ENCODE measurements at regions not wholly inside any gene's neighbourhood (a gene's known extent, or its start where the extent isn't known, plus 50 kb on each side); places are given as distances from the start of the nearest gene placed in this dataset.
A peak's percentile ranks its signal among the peaks of the same experiment; 100 is the strongest.

- H3K4me3 Mint-ChIP-seq = no peak overlapping the region
- peaks cover 5% of the 10 kb centered on the region for H3K27me3 Mint-ChIP-seq (ENCODE audit: insufficient read depth)
- H3K9me3 ChIP-seq (ENCODE audit: control insufficient read depth, low read length) = no peaks in the 10 kb centered on the region
- H3K27me3 ChIP-seq (ENCODE audit: control insufficient read depth, insufficient read depth, low read length, poor library complexity, severe bottlenecking) = no peaks in the 10 kb centered on the region
- no peaks in the 10 kb centered on the region for H3K9me3 Mint-ChIP-seq
- H3K4me3 ChIP-seq (ENCODE audit: low read length) = no peak overlapping the region
- no peak overlapping the region for H3K9ac ChIP-seq (ENCODE audit: extremely low read depth, low read length, poor library complexity, severe bottlenecking)
- no peak for DNase-seq
- no peak overlapping the region for H3K27ac Mint-ChIP-seq
- H3K4me1 ChIP-seq (ENCODE audit: control insufficient read depth, insufficient read depth, low read length) = no peaks in the 10 kb centered on the region
- H3K36me3 Mint-ChIP-seq (ENCODE audit: low read depth) = no peaks in the 10 kb centered on the region
- no peaks in the 10 kb centered on the region for H3K36me3 ChIP-seq (ENCODE audit: control insufficient read depth, insufficient read depth, low read length)
- TF ChIP-seq CTCF (conservative IDR thresholded peaks at IDR 0.05) = no peak
- H3K27ac ChIP-seq (ENCODE audit: low read depth, low read length) = no peak overlapping the region
- 91 to 100% methylated on average over 3 of the region's 3 CpGs for WGBS, 2 experiments (ENCODE audit: insufficient coverage in 1 of 2, insufficient read length in 1 of 2)
- H3K4me1 Mint-ChIP-seq = peaks cover 22% of the 10 kb centered on the region
Measured at GRCh38 chr1:36725151-36725550, 242.4 kb upstream of the CSF3R start.

- H3K4me3 ChIP-seq (ENCODE audit: low read length) = no peak overlapping the region
- no peaks in the 10 kb centered on the region for H3K9me3 ChIP-seq (ENCODE audit: control insufficient read depth, low read length)
- no peak overlapping the region for H3K27ac ChIP-seq (ENCODE audit: low read depth, low read length)
- Mint-ChIP-seq H3K4me1 (peaks cover 15% of the 10 kb centered on the region), H3K36me3 (ENCODE audit: low read depth) (no peaks in the 10 kb centered on the region), H3K27me3 (ENCODE audit: insufficient read depth) (peaks cover 5% of the 10 kb centered on the region), H3K9me3 (no peaks in the 10 kb centered on the region), H3K4me3 (no peak overlapping the region), H3K27ac (no peak overlapping the region)
- no peak for TF ChIP-seq CTCF (conservative IDR thresholded peaks at IDR 0.05)
- H3K36me3 ChIP-seq (ENCODE audit: control insufficient read depth, insufficient read depth, low read length) = no peaks in the 10 kb centered on the region
- no peak overlapping the region for H3K9ac ChIP-seq (ENCODE audit: extremely low read depth, low read length, poor library complexity, severe bottlenecking)
- DNase-seq = no peak
- 73 to 74% methylated on average over 1 of the region's 1 CpG for WGBS, 2 experiments (ENCODE audit: insufficient coverage in 1 of 2, insufficient read length in 1 of 2)
- H3K27me3 ChIP-seq (ENCODE audit: control insufficient read depth, insufficient read depth, low read length, poor library complexity, severe bottlenecking) = no peaks in the 10 kb centered on the region
- no peaks in the 10 kb centered on the region for H3K4me1 ChIP-seq (ENCODE audit: control insufficient read depth, insufficient read depth, low read length)
Measured at GRCh38 chr1:36723813-36724212, 241.1 kb upstream of the CSF3R start.

GRCh38 chr1:36722871-36723270 lies 240.2 kb upstream of the CSF3R start:
- Histone ChIP-seq H3K9me3 (ENCODE audit: control insufficient read depth, low read length) (no peaks in the 10 kb centered on the region), H3K4me1 (ENCODE audit: control insufficient read depth, insufficient read depth, low read length) (no peaks in the 10 kb centered on the region), H3K27ac (ENCODE audit: low read depth, low read length) (no peak overlapping the region), H3K27me3 (ENCODE audit: control insufficient read depth, insufficient read depth, low read length, poor library complexity, severe bottlenecking) (no peaks in the 10 kb centered on the region), H3K9ac (ENCODE audit: extremely low read depth, low read length, poor library complexity, severe bottlenecking) (no peak overlapping the region), H3K36me3 (ENCODE audit: control insufficient read depth, insufficient read depth, low read length) (no peaks in the 10 kb centered on the region), H3K4me3 (ENCODE audit: low read length) (no peak overlapping the region)
- TF ChIP-seq CTCF (conservative IDR thresholded peaks at IDR 0.05) = no peak
- WGBS, 2 experiments (ENCODE audit: insufficient coverage in 1 of 2, insufficient read length in 1 of 2) = 91 to 97% methylated on average over 3 to 5 of the region's 5 CpGs
- peak; percentile 33 for DNase-seq
- Mint-ChIP-seq H3K9me3 (no peaks in the 10 kb centered on the region), H3K4me1 (peaks cover 16% of the 10 kb centered on the region), H3K36me3 (ENCODE audit: low read depth) (no peaks in the 10 kb centered on the region), H3K27me3 (ENCODE audit: insufficient read depth) (peaks cover 7% of the 10 kb centered on the region), H3K4me3 (no peak overlapping the region), H3K27ac (no peak overlapping the region)

Measured in endodermal cell (in vitro differentiated cells).